ENCODE measurements at regions not wholly inside any gene's neighbourhood (a gene's known extent, or its start where the extent isn't known, plus 50 kb on each side); places are given as distances from the start of the nearest gene placed in this dataset.
"Not testable (repeated sequence)": the region's sequence is repeated elsewhere in the genome, so short reads cannot be mapped to it uniquely, and the experiment has no call there.

DNA sequence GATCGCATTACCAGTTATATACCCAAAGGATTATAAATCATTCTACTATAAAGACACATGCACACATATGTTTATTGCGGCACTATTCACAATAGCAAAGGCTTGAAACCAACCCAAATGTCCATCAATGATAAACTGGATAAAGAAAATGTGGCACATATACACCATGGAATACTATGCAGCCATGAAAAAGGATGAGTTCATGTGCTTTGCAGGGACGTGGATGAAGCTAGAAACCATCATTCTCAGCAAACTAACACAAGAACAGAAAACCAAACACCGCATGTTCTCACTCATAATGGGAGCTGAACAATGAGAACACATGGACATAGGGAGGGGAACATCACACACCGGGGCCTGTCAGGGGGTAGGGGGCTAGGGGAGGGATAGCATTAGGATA is 495.8 kb downstream of the AACS start:
- TF ChIP-seq CTCF (IDR thresholded peaks at IDR 0.05; ENCODE audit: low read length); EZH2 (IDR thresholded peaks at IDR 0.05; ENCODE audit: borderline replicate concordance, low read length): not testable (repeated sequence)
